ENCODE measurements at regions not wholly inside any gene's neighbourhood (a gene's known extent, or its start where the extent isn't known, plus 50 kb on each side); places are given as distances from the start of the nearest gene placed in this dataset.

- TF ChIP-seq, protein P1, sequence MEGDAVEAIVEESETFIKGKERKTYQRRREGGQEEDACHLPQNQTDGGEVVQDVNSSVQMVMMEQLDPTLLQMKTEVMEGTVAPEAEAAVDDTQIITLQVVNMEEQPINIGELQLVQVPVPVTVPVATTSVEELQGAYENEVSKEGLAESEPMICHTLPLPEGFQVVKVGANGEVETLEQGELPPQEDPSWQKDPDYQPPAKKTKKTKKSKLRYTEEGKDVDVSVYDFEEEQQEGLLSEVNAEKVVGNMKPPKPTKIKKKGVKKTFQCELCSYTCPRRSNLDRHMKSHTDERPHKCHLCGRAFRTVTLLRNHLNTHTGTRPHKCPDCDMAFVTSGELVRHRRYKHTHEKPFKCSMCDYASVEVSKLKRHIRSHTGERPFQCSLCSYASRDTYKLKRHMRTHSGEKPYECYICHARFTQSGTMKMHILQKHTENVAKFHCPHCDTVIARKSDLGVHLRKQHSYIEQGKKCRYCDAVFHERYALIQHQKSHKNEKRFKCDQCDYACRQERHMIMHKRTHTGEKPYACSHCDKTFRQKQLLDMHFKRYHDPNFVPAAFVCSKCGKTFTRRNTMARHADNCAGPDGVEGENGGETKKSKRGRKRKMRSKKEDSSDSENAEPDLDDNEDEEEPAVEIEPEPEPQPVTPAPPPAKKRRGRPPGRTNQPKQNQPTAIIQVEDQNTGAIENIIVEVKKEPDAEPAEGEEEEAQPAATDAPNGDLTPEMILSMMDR (IDR thresholded peaks at IDR 0.05; ENCODE audit: borderline replicate concordance): no peak
- Histone ChIP-seq H3K27ac (replicated peaks) (no peak overlapping the region), H3K27me3 (ENCODE audit: low read depth) (no peaks in the 10 kb centered on the region), H3K4me1 (no peaks in the 10 kb centered on the region), H3K9me3 (replicated peaks) (no peaks in the 10 kb centered on the region), H3K36me3 (no peaks in the 10 kb centered on the region), H3K4me3 (no peak overlapping the region)
- no peak for DNase-seq
- intact Hi-C loops (cut with micrococcal nuclease): no loop called here
Measured at GRCh38 chr12:39081910-39082309, 176.5 kb upstream of the CPNE8 start.

GRCh38 chr12:39077226-39077625 is 171.8 kb upstream of the CPNE8 start:
- H3K27ac ChIP-seq (replicated peaks): no peak overlapping the region
- H3K27me3 ChIP-seq (ENCODE audit: low read depth): peaks cover 4% of the 10 kb centered on the region
- no peaks in the 10 kb centered on the region for H3K36me3 ChIP-seq
- H3K9me3 ChIP-seq (replicated peaks): no peaks in the 10 kb centered on the region
- no peak overlapping the region for H3K4me3 ChIP-seq
- TF ChIP-seq, protein P1 (IDR thresholded peaks at IDR 0.05; ENCODE audit: borderline replicate concordance): no peak
- H3K4me1 ChIP-seq: no peaks in the 10 kb centered on the region
- no peak for DNase-seq
- intact Hi-C loops (cut with micrococcal nuclease): no loop called here

DNA sequence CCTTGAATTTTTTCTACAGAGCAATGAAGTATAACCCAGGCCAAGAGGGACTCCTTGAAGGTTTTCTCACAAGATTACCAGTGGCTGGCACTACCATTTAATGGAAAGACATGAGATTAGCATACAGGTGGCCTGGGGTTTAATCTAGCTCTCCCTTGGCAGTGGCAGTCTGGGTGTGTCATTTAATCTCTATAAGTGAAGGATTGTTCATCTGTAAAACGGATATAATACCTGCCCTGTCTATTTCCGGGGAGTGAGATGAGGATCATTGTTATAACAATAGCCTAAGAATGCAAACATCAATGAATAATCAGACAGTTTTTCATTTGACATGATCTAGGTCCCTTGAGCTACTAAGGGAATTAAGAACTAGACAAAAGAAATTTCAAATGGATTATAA is 168.7 kb upstream of the CPNE8 start:
- no peak for DNase-seq
- Histone ChIP-seq H3K36me3 (no peaks in the 10 kb centered on the region), H3K9me3 (replicated peaks) (no peaks in the 10 kb centered on the region), H3K27me3 (ENCODE audit: low read depth) (peaks cover 4% of the 10 kb centered on the region), H3K27ac (replicated peaks) (no peak overlapping the region), H3K4me3 (no peak overlapping the region), H3K4me1 (no peaks in the 10 kb centered on the region)
- intact Hi-C loops (cut with micrococcal nuclease): no loop called here
- TF ChIP-seq, protein P1 (IDR thresholded peaks at IDR 0.05; ENCODE audit: borderline replicate concordance): no peak

- H3K4me1 ChIP-seq: no peaks in the 10 kb centered on the region
- H3K4me3 ChIP-seq: no peak overlapping the region
- no peak for DNase-seq
- no peaks in the 10 kb centered on the region for H3K36me3 ChIP-seq
- no peaks in the 10 kb centered on the region for H3K9me3 ChIP-seq (replicated peaks)
- intact Hi-C loops (cut with micrococcal nuclease): no loop called here
- peaks cover 4% of the 10 kb centered on the region for H3K27me3 ChIP-seq (ENCODE audit: low read depth)
- TF ChIP-seq, protein P1 (IDR thresholded peaks at IDR 0.05; ENCODE audit: borderline replicate concordance): no peak
- H3K27ac ChIP-seq (replicated peaks): no peak overlapping the region
Measured at GRCh38 chr12:39072658-39073057, 167.3 kb upstream of the CPNE8 start.

DNA sequence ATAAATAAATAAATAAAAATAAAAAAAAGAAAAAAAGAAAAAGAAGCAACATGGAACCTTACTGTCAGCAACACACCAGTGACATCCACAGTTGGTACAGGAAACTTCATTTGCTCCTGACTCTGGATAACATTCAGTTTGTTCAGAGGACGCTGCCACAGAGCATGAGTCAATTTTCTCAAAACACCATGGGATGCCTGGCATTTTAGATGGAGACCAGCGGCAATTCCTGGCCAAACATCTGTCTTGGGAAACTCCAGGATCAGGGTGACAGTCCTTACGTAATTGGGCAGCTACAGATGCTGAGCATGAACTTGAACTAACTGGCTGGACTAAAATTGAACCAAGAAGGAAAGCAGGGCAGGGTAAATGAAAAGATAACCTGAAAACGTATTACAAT is 166.2 kb upstream of the CPNE8 start:
- intact Hi-C loops (cut with micrococcal nuclease): no loop called here
- DNase-seq: no peak
- TF ChIP-seq, protein P1 (IDR thresholded peaks at IDR 0.05; ENCODE audit: borderline replicate concordance): no peak

DNA sequence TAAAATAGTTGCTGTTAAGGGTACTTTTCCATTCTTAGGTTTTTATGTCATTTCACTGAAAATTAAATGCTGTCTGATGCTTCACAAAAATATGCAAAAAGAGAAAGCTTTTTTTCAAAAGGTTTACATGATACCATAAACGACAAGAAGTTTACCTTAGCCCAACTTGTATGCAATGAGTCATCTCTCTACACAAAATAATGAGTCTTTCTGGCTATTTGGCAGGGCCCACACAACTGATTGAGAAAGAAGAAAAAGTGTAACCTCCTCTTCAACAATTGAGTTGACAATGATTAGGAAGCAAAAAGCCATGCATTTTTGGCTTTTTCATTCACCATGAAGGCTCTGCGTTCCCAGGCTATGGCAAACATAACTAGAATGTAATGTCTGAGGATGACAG is 165.4 kb upstream of the CPNE8 start:
- intact Hi-C loops (cut with micrococcal nuclease): no loop called here
- no peaks in the 10 kb centered on the region for H3K36me3 ChIP-seq
- no peak overlapping the region for H3K4me3 ChIP-seq
- H3K27me3 ChIP-seq (ENCODE audit: low read depth): peaks cover 4% of the 10 kb centered on the region
- no peaks in the 10 kb centered on the region for H3K4me1 ChIP-seq
- TF ChIP-seq, protein P1 (IDR thresholded peaks at IDR 0.05; ENCODE audit: borderline replicate concordance): no peak
- no peak for DNase-seq
- H3K27ac ChIP-seq (replicated peaks): no peak overlapping the region
- no peaks in the 10 kb centered on the region for H3K9me3 ChIP-seq (replicated peaks)

More for the DNA sequence above, 166.2 kb upstream of the CPNE8 start:
- Histone ChIP-seq H3K27me3 (ENCODE audit: low read depth) (peaks cover 4% of the 10 kb centered on the region), H3K9me3 (replicated peaks) (no peaks in the 10 kb centered on the region), H3K27ac (replicated peaks) (no peak overlapping the region), H3K36me3 (no peaks in the 10 kb centered on the region), H3K4me1 (no peaks in the 10 kb centered on the region), H3K4me3 (no peak overlapping the region)
